Fibroblast of pulmonary artery (primary cell): ENCODE measurements at regions not wholly inside any gene's neighbourhood (a gene's known extent, or its start where the extent isn't known, plus 50 kb on each side); places are given as distances from the start of the nearest gene placed in this dataset.

ENCODE experiments used
- DNase-seq: peaks from one replicate; pipeline ENCODE4 v3.0.0-alpha.2; 2010; ENCODE audit warnings: low read depth
- H3K4me3 ChIP-seq: replicated peaks from 2 replicates; pipeline ENCODE4 v1.5.1; 2011; ENCODE audit warnings: low read depth, mild to moderate bottlenecking, control low read depth, low read length, moderate library complexity
- CTCF ChIP-seq: IDR thresholded peaks from 2 replicates; pipeline ENCODE4 v1.5.1; 2011; ENCODE audit warnings: mild to moderate bottlenecking, control low read depth, low read length, inconsistent platforms; ENCODE audit errors: missing control alignments

GRCh38 chr2:184534986-184535385 lies 63.3 kb upstream of the ZNF804A start:
- no peak for DNase-seq
- no peak for TF ChIP-seq CTCF
- no peak overlapping the region for H3K4me3 ChIP-seq

GRCh38 chr2:184540246-184540789 lies 58.0 kb upstream of the ZNF804A start:
- no peak for DNase-seq
- H3K4me3 ChIP-seq = no peak overlapping the region
- TF ChIP-seq CTCF = no peak

GRCh38 chr2:184541591-184541990 lies 56.7 kb upstream of the ZNF804A start:
- DNase-seq = no peak
- TF ChIP-seq CTCF = no peak
- no peak overlapping the region for H3K4me3 ChIP-seq

GRCh38 chr2:184543832-184544231 lies 54.5 kb upstream of the ZNF804A start:
- no peak overlapping the region for H3K4me3 ChIP-seq
- DNase-seq = no peak
- TF ChIP-seq CTCF = no peak
